ENCODE measurements at regions not wholly inside any gene's neighbourhood (a gene's known extent, or its start where the extent isn't known, plus 50 kb on each side); places are given as distances from the start of the nearest gene placed in this dataset.

GRCh38 chr4:181685911-181686310 is 557.3 kb upstream of the TENM3 start:
- CTCF ChIA-PET (ENCODE audit: low intra/inter-chr PET ratio, low total read pairs): no interaction called here
- DNase-seq (ENCODE audit: low spot score) (no peak), ATAC-seq (no peak), FAIRE-seq (no peak)
- Histone ChIP-seq H3K4me1 (ENCODE audit: insufficient read depth, low read length) (no peaks in the 10 kb centered on the region), H3K4me3 (replicated peaks in 1 of 3; ENCODE audit: insufficient read depth in 1 of 3, low read depth in 2 of 3, low read length in 3 of 3) (no peak overlapping the region), H3K4me2 (ENCODE audit: low read depth, low read length) (no peak overlapping the region), H2AFZ (ENCODE audit: low read length) (no peak overlapping the region), H3K79me2 (ENCODE audit: insufficient read depth, low read length) (no peaks in the 10 kb centered on the region), H4K20me1 (ENCODE audit: insufficient read depth, low read length) (no peaks in the 10 kb centered on the region), H3K36me3 (replicated peaks in 1 of 2; ENCODE audit: control insufficient read depth in 1 of 2, insufficient read depth in 2 of 2, low read length in 2 of 2) (no peaks in the 10 kb centered on the region), H3K9me3 (ENCODE audit: low read length) (no peaks in the 10 kb centered on the region), H3K27ac (ENCODE audit: extremely low read length, insufficient read depth, low read length) (no peak overlapping the region), H3K27me3 (ENCODE audit: control insufficient read depth in 1 of 2, insufficient read depth in 2 of 2, low read length in 2 of 2) (no peaks in the 10 kb centered on the region), H3K9ac (ENCODE audit: insufficient read depth, low read depth, low read length) (no peak overlapping the region)
- no TSS peak for BruUV-seq (replicated peaks)
- 1% methylated on average over 4 of the region's 4 CpGs for WGBS (ENCODE audit: low lambda C conversion rate)
- TF ChIP-seq PCBP2 (optimal IDR thresholded peaks at IDR 0.05; ENCODE audit: low read depth, low read length, poor library complexity, severe bottlenecking): no peak
- in situ Hi-C loops (cut with HindIII; ENCODE audit: extremely low pct_ligation_motif_present, low pct_unique_long_range_greater_than_20kb) (no loop called here), intact Hi-C loops (cut with micrococcal nuclease; ENCODE audit: unreplicated experiment) (no loop called here)
- POLR2A ChIA-PET: no interaction called here

GRCh38 chr4:181687116-181687515 is 556.1 kb upstream of the TENM3 start:
- in situ Hi-C loops (cut with HindIII; ENCODE audit: extremely low pct_ligation_motif_present, low pct_unique_long_range_greater_than_20kb): no loop called here
- no peaks in the 10 kb centered on the region for H3K9me3 ChIP-seq (ENCODE audit: low read length)
- no peaks in the 10 kb centered on the region for H3K36me3 ChIP-seq (replicated peaks in 1 of 2; ENCODE audit: control insufficient read depth in 1 of 2, insufficient read depth in 2 of 2, low read length in 2 of 2)
- ChIA-PET CTCF (ENCODE audit: low intra/inter-chr PET ratio, low total read pairs) (no interaction called here), POLR2A (no interaction called here)
- TF ChIP-seq HDAC6 (IDR thresholded peaks at IDR 0.05; ENCODE audit: low read depth, low read length) (no peak), PHB2 (IDR thresholded peaks at IDR 0.05; ENCODE audit: partially characterized antibody) (no peak), ZNF780A (CRISPR knock-in tag; IDR thresholded peaks at IDR 0.05) (no peak), KDM2A (CRISPR knock-in tag; IDR thresholded peaks at IDR 0.05; ENCODE audit: borderline replicate concordance, low read depth) (no peak), ZNF501 (CRISPR knock-in tag; IDR thresholded peaks at IDR 0.05) (no peak), ZBTB8A (CRISPR knock-in tag; IDR thresholded peaks at IDR 0.05; ENCODE audit: borderline replicate concordance, low read depth) (no peak), GFI1 (CRISPR knock-in tag; IDR thresholded peaks at IDR 0.05; ENCODE audit: borderline replicate concordance) (no peak), ZNF280D (CRISPR knock-in tag; IDR thresholded peaks at IDR 0.05) (no peak)
- H4K20me1 ChIP-seq (ENCODE audit: insufficient read depth, low read length): no peaks in the 10 kb centered on the region
- H2AFZ ChIP-seq (ENCODE audit: low read length): no peak overlapping the region
- H3K4me2 ChIP-seq (ENCODE audit: low read depth, low read length): no peak overlapping the region
- ATAC-seq (no peak), DNase-seq (ENCODE audit: low spot score) (no peak), FAIRE-seq (no peak)
- 18% methylated on average over 4 of the region's 4 CpGs for WGBS (ENCODE audit: low lambda C conversion rate)
- H3K27ac ChIP-seq (ENCODE audit: extremely low read length, insufficient read depth, low read length): no peak overlapping the region
- no peak overlapping the region for H3K9ac ChIP-seq (ENCODE audit: insufficient read depth, low read depth, low read length)
- H3K4me3 ChIP-seq (replicated peaks in 1 of 3; ENCODE audit: insufficient read depth in 1 of 3, low read depth in 2 of 3, low read length in 3 of 3): no peak overlapping the region
- BruUV-seq (replicated peaks): no TSS peak
- H3K4me1 ChIP-seq (ENCODE audit: insufficient read depth, low read length): no peaks in the 10 kb centered on the region
- no peaks in the 10 kb centered on the region for H3K79me2 ChIP-seq (ENCODE audit: insufficient read depth, low read length)
- intact Hi-C loops (cut with micrococcal nuclease; ENCODE audit: unreplicated experiment): no loop called here
- H3K27me3 ChIP-seq (ENCODE audit: control insufficient read depth in 1 of 2, insufficient read depth in 2 of 2, low read length in 2 of 2): no peaks in the 10 kb centered on the region

Data from HepG2 (cell line).